ENCODE measurements at regions not wholly inside any gene's neighbourhood (a gene's known extent, or its start where the extent isn't known, plus 50 kb on each side); places are given as distances from the start of the nearest gene placed in this dataset.

DNA sequence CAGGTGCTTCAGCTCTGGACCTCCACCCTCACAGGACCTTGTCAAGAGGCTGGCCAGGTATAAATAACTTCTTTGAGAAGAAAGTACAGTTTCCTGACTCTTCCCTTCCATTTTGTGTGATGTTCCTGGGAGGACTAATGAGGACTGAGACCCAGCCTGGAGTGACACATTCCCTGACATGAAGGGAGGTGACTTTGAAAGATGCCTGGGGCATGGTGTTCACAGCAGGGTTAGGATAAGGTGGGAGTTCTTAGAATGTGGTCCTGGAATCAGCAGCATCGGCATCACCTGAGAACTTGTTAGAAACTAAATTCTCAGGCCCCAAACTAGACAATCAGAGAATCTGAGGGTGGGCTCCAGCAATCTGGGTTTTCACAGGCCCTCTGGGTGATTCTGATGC, 224.9 kb upstream of the BOD1L1 start:
- TF ChIP-seq GATA3 (IDR thresholded peaks at IDR 0.05; ENCODE audit: low read depth, low read length) (no peak), GATA2 (IDR thresholded peaks at IDR 0.05; ENCODE audit: low read depth, low read length) (no peak)

DNA sequence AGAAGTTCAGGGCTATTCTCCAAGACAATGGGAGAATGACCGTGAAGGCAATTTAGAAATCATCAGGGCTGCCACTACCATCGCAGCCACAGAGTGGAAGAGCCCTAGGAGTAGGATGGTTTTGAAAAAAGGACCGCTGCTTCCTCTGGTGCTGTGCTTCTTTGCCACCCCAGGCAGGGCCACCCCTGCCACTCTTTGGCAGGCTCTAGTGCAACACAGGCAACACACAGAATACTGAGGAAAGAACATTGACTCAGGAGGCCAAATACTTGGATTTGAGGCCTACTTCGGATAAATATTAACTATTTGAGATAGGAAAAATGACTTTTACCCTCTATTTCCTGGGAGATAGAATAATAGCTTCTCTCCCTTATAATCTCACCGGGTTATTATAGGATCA, 228.9 kb upstream of the BOD1L1 start:
- TF ChIP-seq GATA2 (IDR thresholded peaks at IDR 0.05; ENCODE audit: low read depth, low read length) (no peak), GATA3 (IDR thresholded peaks at IDR 0.05; ENCODE audit: low read depth, low read length) (no peak)

DNA sequence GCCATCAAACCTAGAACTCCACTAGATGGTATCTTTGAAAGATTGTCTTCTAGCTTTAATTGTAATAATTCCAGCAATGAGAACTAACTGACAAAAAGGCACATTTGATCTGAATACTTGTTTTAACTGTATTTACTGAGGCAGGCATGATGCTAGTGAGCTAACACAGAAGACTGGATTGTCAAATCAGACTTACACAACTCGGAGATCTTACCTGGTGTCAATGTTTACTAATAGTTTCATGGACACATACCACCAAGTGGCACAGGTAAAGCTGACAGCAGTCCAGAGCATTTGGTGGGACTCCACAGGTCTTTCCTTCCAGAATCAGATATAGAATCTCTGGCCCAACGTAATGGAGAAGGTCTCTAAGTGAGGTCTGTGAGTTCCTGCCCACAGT, 229.9 kb upstream of the BOD1L1 start:
- TF ChIP-seq GATA3 (IDR thresholded peaks at IDR 0.05; ENCODE audit: low read depth, low read length) (no peak), GATA2 (IDR thresholded peaks at IDR 0.05; ENCODE audit: low read depth, low read length) (no peak)

DNA sequence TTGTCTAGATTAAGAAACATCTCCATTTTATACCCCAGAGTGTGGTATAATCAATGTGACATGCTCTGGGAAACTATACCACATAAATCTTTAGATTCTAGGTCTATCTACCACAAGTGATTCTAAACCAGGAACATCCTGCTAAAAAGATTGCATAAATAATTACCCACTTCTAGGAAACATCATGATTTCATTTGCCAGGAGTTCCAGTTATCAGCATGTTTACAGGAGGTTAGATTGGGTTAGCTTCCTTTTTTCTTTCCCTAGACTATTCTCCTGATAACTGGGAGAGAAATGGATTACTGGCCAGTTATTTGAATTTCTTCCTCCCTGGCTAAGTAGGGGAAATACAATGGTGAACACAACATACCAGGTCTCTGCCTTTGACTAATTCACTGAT, 230.3 kb upstream of the BOD1L1 start:
- no peak for TF ChIP-seq GATA2 (IDR thresholded peaks at IDR 0.05; ENCODE audit: low read depth, low read length)
- no peak for TF ChIP-seq GATA3 (IDR thresholded peaks at IDR 0.05; ENCODE audit: low read depth, low read length)

DNA sequence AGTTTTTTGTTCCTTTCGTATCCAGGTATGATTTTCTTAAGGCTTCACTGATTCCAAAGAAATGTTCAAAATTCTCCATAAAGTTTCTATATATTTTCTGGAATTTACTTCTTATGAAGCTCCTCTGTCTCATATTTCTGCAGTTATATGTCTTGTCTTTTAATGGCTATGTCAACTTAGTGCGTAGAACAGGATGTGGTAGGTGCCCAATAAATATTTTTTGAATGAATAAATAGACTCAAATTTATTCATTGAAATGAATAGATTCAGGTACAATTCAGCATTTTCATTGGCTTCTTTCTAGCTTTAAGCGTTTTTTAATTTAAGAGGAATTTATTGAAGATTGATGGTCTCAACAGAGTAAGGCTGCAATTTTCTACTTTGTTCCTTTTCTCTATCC, 231.9 kb upstream of the BOD1L1 start:
- no peak for TF ChIP-seq GATA2 (IDR thresholded peaks at IDR 0.05; ENCODE audit: low read depth, low read length)
- no peak for TF ChIP-seq GATA3 (IDR thresholded peaks at IDR 0.05; ENCODE audit: low read depth, low read length)

DNA sequence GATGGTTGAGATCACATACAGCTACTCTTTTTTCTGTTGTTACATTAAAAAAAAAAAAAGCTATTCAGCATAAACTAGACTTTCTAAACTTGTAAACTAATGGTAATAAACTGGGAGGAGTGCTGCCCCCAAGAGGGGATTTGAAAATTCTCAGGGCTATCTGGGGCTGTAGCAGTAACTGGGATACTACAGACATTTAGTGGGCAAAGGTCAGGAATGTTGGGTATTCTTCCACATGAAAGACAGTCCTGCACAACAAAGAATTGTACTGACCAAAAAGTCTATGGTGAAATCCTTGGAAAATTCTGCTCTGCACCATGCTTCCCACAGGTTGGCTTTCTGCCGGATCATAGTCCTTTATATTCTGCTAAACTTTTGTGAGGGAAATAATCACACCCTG, 232.6 kb upstream of the BOD1L1 start:
- TF ChIP-seq GATA2 (IDR thresholded peaks at IDR 0.05; ENCODE audit: low read depth, low read length) (no peak), GATA3 (IDR thresholded peaks at IDR 0.05; ENCODE audit: low read depth, low read length) (no peak)

GRCh38 chr4:13865871-13866669, 238.5 kb upstream of the BOD1L1 start:
- TF ChIP-seq GATA3 (IDR thresholded peaks at IDR 0.05; ENCODE audit: low read depth, low read length): no peak
- no peak for TF ChIP-seq GATA2 (IDR thresholded peaks at IDR 0.05; ENCODE audit: low read depth, low read length)

GRCh38 chr4:13866881-13867280, 239.4 kb upstream of the BOD1L1 start:
- TF ChIP-seq GATA2 (IDR thresholded peaks at IDR 0.05; ENCODE audit: low read depth, low read length): no peak
- no peak for TF ChIP-seq GATA3 (IDR thresholded peaks at IDR 0.05; ENCODE audit: low read depth, low read length)

DNA sequence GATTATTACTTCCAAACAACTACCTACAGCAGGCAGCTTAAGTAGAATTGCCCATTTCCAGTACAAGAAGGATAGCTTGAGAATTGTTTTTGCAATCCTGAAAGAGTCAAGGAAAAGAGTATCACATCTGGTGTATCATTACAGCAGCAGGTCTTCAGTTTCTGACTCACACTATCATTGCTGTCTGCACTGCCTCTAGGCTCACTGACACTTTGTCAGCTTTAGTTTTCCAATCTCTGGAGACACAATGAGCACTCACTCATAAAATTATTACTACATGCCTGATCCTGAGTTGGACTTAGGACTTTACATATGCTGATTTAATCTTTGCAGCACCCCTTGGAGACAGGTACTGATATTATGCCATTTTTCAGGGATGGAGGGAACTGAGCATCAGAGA, 244.6 kb upstream of the BOD1L1 start:
- TF ChIP-seq GATA3 (IDR thresholded peaks at IDR 0.05; ENCODE audit: low read depth, low read length) (no peak), GATA2 (IDR thresholded peaks at IDR 0.05; ENCODE audit: low read depth, low read length) (no peak)

- TF ChIP-seq GATA3 (IDR thresholded peaks at IDR 0.05; ENCODE audit: low read depth, low read length) (no peak), GATA2 (IDR thresholded peaks at IDR 0.05; ENCODE audit: low read depth, low read length) (no peak)
Observed at GRCh38 chr4:13872955-13873354, 245.4 kb upstream of the BOD1L1 start.

DNA sequence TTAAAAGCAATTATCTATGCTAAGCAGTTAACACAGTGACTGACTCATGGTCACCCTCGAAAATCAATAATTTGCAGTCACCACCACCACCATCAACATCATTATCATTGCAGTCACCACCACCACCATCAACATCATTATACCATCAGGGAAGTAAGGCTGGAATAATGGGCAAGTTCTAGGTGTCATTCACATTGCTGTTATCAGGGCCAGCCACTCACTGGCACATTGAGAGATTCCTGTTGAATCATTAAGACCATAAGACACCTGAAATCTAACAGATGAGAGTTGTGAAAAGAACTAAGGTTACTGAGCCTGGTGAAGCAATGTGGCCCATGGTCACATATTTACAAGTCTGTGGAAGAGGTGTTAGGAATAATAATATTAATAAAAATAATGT, 247.7 kb upstream of the BOD1L1 start:
- TF ChIP-seq GATA2 (IDR thresholded peaks at IDR 0.05; ENCODE audit: low read depth, low read length) (no peak), GATA3 (IDR thresholded peaks at IDR 0.05; ENCODE audit: low read depth, low read length) (no peak)

DNA sequence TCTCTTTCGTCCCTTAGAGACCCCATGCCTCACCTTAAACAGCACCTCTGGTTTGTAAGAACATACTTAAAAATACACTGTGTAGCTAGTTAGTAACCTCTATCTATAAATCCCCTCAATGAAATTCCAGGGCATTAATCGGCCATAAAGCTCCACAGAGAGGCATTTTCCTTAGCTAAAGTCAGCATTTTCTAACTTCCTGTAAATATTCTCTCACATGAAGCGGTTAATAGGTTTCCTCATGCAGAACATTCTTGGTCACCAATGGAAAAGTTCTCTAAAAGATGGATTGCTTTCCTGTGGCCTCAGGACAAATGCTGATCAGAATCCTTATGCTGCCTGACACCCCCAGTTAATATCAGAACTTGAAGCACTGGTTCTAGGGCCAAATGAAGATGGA, 248.6 kb upstream of the BOD1L1 start:
- TF ChIP-seq GATA3 (IDR thresholded peaks at IDR 0.05; ENCODE audit: low read depth, low read length) (no peak), GATA2 (IDR thresholded peaks at IDR 0.05; ENCODE audit: low read depth, low read length) (no peak)

GRCh38 chr4:13876940-13877339, 249.4 kb upstream of the BOD1L1 start:
- TF ChIP-seq GATA3 (IDR thresholded peaks at IDR 0.05; ENCODE audit: low read depth, low read length): no peak
- TF ChIP-seq GATA2 (IDR thresholded peaks at IDR 0.05; ENCODE audit: low read depth, low read length): no peak

DNA sequence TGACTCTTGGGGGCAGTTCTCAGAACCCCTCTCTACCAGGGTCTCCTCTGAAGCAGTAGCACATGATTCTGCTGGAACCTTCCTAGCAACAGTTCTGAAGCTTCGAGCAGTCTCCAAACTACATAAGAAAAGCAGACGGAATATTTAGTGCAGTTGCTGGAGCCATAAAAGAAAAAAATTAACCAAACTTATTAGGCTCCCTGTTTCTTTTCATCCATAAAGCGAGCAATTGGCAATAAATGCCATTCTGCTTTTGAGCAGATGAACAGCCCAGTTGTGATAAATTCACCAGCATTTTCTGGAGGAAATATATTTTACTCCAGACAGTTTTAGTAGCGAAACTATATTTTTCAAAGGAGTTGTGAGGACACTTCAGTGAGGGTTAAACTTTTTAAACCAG, 250.1 kb upstream of the BOD1L1 start:
- TF ChIP-seq GATA3 (IDR thresholded peaks at IDR 0.05; ENCODE audit: low read depth, low read length): no peak
- no peak for TF ChIP-seq GATA2 (IDR thresholded peaks at IDR 0.05; ENCODE audit: low read depth, low read length)

DNA sequence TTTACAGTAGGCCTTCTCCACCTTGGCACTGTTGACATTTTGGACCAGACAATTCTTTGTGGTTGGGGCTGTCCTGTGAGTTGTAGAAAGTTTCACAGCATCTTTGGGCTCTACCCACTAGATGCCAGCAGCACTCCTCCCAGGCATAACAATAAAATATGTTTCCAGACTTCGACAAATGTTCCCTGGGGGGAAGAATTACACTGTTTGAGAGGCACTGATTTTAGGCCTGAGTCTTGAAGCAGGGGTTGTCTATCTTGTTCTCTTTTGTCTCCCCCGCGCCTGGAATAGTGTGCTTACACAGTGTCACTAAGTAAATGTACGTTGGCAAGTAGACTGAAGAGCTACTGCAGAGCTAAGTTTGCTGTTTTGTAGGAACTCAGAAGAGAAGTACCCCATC, 254.4 kb upstream of the BOD1L1 start:
- TF ChIP-seq GATA2 (IDR thresholded peaks at IDR 0.05; ENCODE audit: low read depth, low read length) (no peak), GATA3 (IDR thresholded peaks at IDR 0.05; ENCODE audit: low read depth, low read length) (no peak)

DNA sequence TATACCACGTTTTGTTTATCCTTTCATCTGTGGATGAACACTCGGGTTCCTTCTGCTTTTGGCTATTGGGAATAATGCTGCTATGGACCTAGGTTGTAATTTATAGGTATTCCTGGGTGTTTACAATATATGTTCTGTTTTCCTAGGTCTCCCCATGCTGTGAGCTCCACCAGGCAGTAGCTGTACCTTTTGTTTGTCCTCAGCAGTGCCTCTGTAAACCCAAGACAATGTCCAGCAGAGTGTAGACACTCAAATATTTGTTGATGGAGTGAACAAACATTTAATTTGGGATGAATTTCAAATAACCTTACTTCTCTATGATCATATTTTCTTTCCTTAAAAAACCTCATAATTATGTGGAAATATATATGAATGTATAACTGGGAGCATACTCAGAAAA, 259.5 kb upstream of the BOD1L1 start:
- TF ChIP-seq GATA3 (IDR thresholded peaks at IDR 0.05; ENCODE audit: low read depth, low read length) (no peak), GATA2 (IDR thresholded peaks at IDR 0.05; ENCODE audit: low read depth, low read length) (no peak)

Measured in SH-SY5Y (cell line).